ENCODE measurements at regions not wholly inside any gene's neighbourhood (a gene's known extent, or its start where the extent isn't known, plus 50 kb on each side); places are given as distances from the start of the nearest gene placed in this dataset.

GRCh38 chr2:125167820-125168219 is 1142.7 kb downstream of the CNTNAP5 start:
- Mint-ChIP-seq H3K27ac (no peak overlapping the region), H3K27me3 (no peaks in the 10 kb centered on the region), H3K4me3 (no peak overlapping the region), H3K9me3 (ENCODE audit: insufficient read depth) (no peaks in the 10 kb centered on the region), H3K4me1 (no peaks in the 10 kb centered on the region)
- no peak overlapping the region for H3K27ac ChIP-seq (ENCODE audit: low read length in 2 of 2)
- H3K4me2 ChIP-seq (replicated peaks; ENCODE audit: low read depth, low read length, poor library complexity, severe bottlenecking) = no peak overlapping the region
- no peak overlapping the region for H3K4me3 ChIP-seq (ENCODE audit: control extremely low read depth in 1 of 5, extremely low read depth in 1 of 5, insufficient read depth in 1 of 5, low read depth in 2 of 5, low read length in 4 of 5)
- ChIA-PET CTCF (no interaction called here), POLR2A (no interaction called here)
- no peaks in the 10 kb centered on the region for H3K4me1 ChIP-seq (ENCODE audit: control insufficient read depth in 2 of 2, insufficient read depth in 2 of 2, low read length in 2 of 2)
- peaks cover 0 to 2% (median 0%) of the 10 kb centered on the region in 3 donors for H3K9me3 ChIP-seq (ENCODE audit: control extremely low read depth in 1 of 3, control insufficient read depth in 2 of 3, insufficient read depth in 1 of 3, low read length in 2 of 3)
- no peak for TF ChIP-seq EZH2 (IDR thresholded peaks at IDR 0.05; ENCODE audit: borderline replicate concordance, insufficient read depth, low read depth, low read length, poor library complexity, severe bottlenecking)
- TF ChIP-seq CTCF (IDR thresholded peaks at IDR 0.05) = no peak
- H2AFZ ChIP-seq (ENCODE audit: insufficient read depth, low read depth, low read length, poor library complexity, severe bottlenecking) = no peak overlapping the region
- intact Hi-C loops (cut with micrococcal nuclease) = no loop called here
- no peaks in the 10 kb centered on the region for H3K27me3 ChIP-seq (replicated peaks in 1 of 4; ENCODE audit: control extremely low read depth in 1 of 4, control insufficient read depth in 3 of 4, insufficient read depth in 4 of 4, low read length in 3 of 4)
- no peaks in the 10 kb centered on the region for H3K36me3 ChIP-seq (replicated peaks in 1 of 2; ENCODE audit: control extremely low read depth in 1 of 2, control insufficient read depth in 1 of 2, extremely low read depth in 1 of 2, insufficient read depth in 2 of 2, low read length in 1 of 2)
- H3K9ac ChIP-seq (ENCODE audit: low read length) = no peak overlapping the region
- no peak for ATAC-seq (ENCODE audit: low read depth)
- no peaks in the 10 kb centered on the region for H4K20me1 ChIP-seq (ENCODE audit: control insufficient read depth, insufficient read depth, low read length, poor library complexity, severe bottlenecking)
- DNase-seq = no peak
- no peaks in the 10 kb centered on the region for H3K79me2 ChIP-seq (ENCODE audit: control insufficient read depth, insufficient read depth, low read length)

GRCh38 chr2:125168442-125168841 is 1143.4 kb downstream of the CNTNAP5 start:
- WGBS (ENCODE audit: insufficient coverage) = 50% methylated on average over 1 of the region's 2 CpGs
- Histone ChIP-seq H3K9ac (ENCODE audit: low read length) (no peak overlapping the region), H3K27ac (ENCODE audit: low read length in 2 of 2) (no peak overlapping the region), H3K36me3 (replicated peaks in 1 of 2; ENCODE audit: control extremely low read depth in 1 of 2, control insufficient read depth in 1 of 2, extremely low read depth in 1 of 2, insufficient read depth in 2 of 2, low read length in 1 of 2) (no peaks in the 10 kb centered on the region), H4K20me1 (ENCODE audit: control insufficient read depth, insufficient read depth, low read length, poor library complexity, severe bottlenecking) (no peaks in the 10 kb centered on the region), H3K27me3 (replicated peaks in 1 of 4; ENCODE audit: control extremely low read depth in 1 of 4, control insufficient read depth in 3 of 4, insufficient read depth in 4 of 4, low read length in 3 of 4) (no peaks in the 10 kb centered on the region), H3K4me3 (ENCODE audit: control extremely low read depth in 1 of 5, extremely low read depth in 1 of 5, insufficient read depth in 1 of 5, low read depth in 2 of 5, low read length in 4 of 5) (no peak overlapping the region), H3K79me2 (ENCODE audit: control insufficient read depth, insufficient read depth, low read length) (no peaks in the 10 kb centered on the region), H2AFZ (ENCODE audit: insufficient read depth, low read depth, low read length, poor library complexity, severe bottlenecking) (no peak overlapping the region), H3K9me3 (ENCODE audit: control extremely low read depth in 1 of 3, control insufficient read depth in 2 of 3, insufficient read depth in 1 of 3, low read length in 2 of 3) (peaks cover 0 to 2% (median 0%) of the 10 kb centered on the region in 3 donors), H3K4me2 (replicated peaks; ENCODE audit: low read depth, low read length, poor library complexity, severe bottlenecking) (no peak overlapping the region), H3K4me1 (ENCODE audit: control insufficient read depth in 2 of 2, insufficient read depth in 2 of 2, low read length in 2 of 2) (no peaks in the 10 kb centered on the region)
- no peak for DNase-seq
- CTCF ChIA-PET = no interaction called here
- no peak for ATAC-seq (ENCODE audit: low read depth)
- no peak overlapping the region for H3K4me3 Mint-ChIP-seq
- no peaks in the 10 kb centered on the region for H3K4me1 Mint-ChIP-seq
- no peak for TF ChIP-seq CTCF (IDR thresholded peaks at IDR 0.05)
- TF ChIP-seq EZH2 (IDR thresholded peaks at IDR 0.05; ENCODE audit: borderline replicate concordance, insufficient read depth, low read depth, low read length, poor library complexity, severe bottlenecking) = no peak
- H3K9me3 Mint-ChIP-seq (ENCODE audit: insufficient read depth) = peaks cover 3% of the 10 kb centered on the region
- POLR2A ChIA-PET = no interaction called here
- intact Hi-C loops (cut with micrococcal nuclease) = no loop called here
- H3K27ac Mint-ChIP-seq = no peak overlapping the region
- no peaks in the 10 kb centered on the region for H3K27me3 Mint-ChIP-seq
